NCI-H2029 (cell line): ENCODE measurements at regions not wholly inside any gene's neighbourhood (a gene's known extent, or its start where the extent isn't known, plus 50 kb on each side); places are given as distances from the start of the nearest gene placed in this dataset.
"Not testable (repeated sequence)": the region's sequence is repeated elsewhere in the genome, so short reads cannot be mapped to it uniquely, and the experiment has no call there.

Experiments used
- DNase-seq: peaks from one replicate; lab custom pipeline; 2025; lab: John Stamatoyannopoulos, UW

GRCh38 chr3:18734309-18734708, 309.2 kb upstream of the SATB1 start:
- DNase-seq = no peak

GRCh38 chr3:18732474-18732873, 307.3 kb upstream of the SATB1 start:
- DNase-seq = no peak

- no peak for DNase-seq
Measured at GRCh38 chr3:18730491-18730890, 305.4 kb upstream of the SATB1 start.

GRCh38 chr3:18729671-18730070, 304.5 kb upstream of the SATB1 start:
- no peak for DNase-seq

GRCh38 chr3:18725668-18726407, 300.7 kb upstream of the SATB1 start:
- no peak for DNase-seq

- DNase-seq = no peak
Measured at GRCh38 chr3:18724456-18724855, 299.3 kb upstream of the SATB1 start.

GRCh38 chr3:18723206-18723810, 298.2 kb upstream of the SATB1 start:
- DNase-seq = no peak

- no peak for DNase-seq
Measured at GRCh38 chr3:18720543-18720942, 295.4 kb upstream of the SATB1 start.

- no peak for DNase-seq
Measured at GRCh38 chr3:18717598-18717997, 292.5 kb upstream of the SATB1 start.

GRCh38 chr3:18716821-18717220, 291.7 kb upstream of the SATB1 start:
- no peak for DNase-seq

GRCh38 chr3:18716101-18716500, 291.0 kb upstream of the SATB1 start:
- DNase-seq = no peak

GRCh38 chr3:18715208-18715607, 290.1 kb upstream of the SATB1 start:
- no peak for DNase-seq

- DNase-seq = no peak
Measured at GRCh38 chr3:18713577-18713951, 288.4 kb upstream of the SATB1 start.

GRCh38 chr3:18712713-18713576, 287.8 kb upstream of the SATB1 start:
- DNase-seq = no peak

GRCh38 chr3:18704326-18704725, 279.2 kb upstream of the SATB1 start:
- DNase-seq = no peak

- DNase-seq = no peak
Measured at GRCh38 chr3:18703798-18704197, 278.7 kb upstream of the SATB1 start.

- DNase-seq = not testable (repeated sequence)
Measured at GRCh38 chr3:18693588-18694329, 268.6 kb upstream of the SATB1 start.

- DNase-seq = no peak
Measured at GRCh38 chr3:18687286-18687685, 262.1 kb upstream of the SATB1 start.

GRCh38 chr3:18683900-18684299, 258.8 kb upstream of the SATB1 start:
- DNase-seq = no peak

GRCh38 chr3:18681818-18682345, 256.7 kb upstream of the SATB1 start:
- DNase-seq = no peak

- no peak for DNase-seq
Measured at GRCh38 chr3:18680758-18681157, 255.6 kb upstream of the SATB1 start.

GRCh38 chr3:18679238-18679637, 254.1 kb upstream of the SATB1 start:
- no peak for DNase-seq
